Retinal pigment epithelial cell (primary cell): ENCODE measurements at regions not wholly inside any gene's neighbourhood (a gene's known extent, or its start where the extent isn't known, plus 50 kb on each side); places are given as distances from the start of the nearest gene placed in this dataset.

ENCODE experiments used
- DNase-seq: peaks from one replicate; pipeline ENCODE4 v3.0.0-alpha.2; 2010; ENCODE audit warnings: low read depth
- H3K4me3 ChIP-seq: 2 replicates; pipeline ENCODE4 v1.5.1; 2011; ENCODE audit warnings: mild to moderate bottlenecking, low read length, control low read depth, moderate library complexity
- TF ChIP-seq, protein P1 (sequence below): conservative IDR thresholded peaks from 2 replicates; pipeline ENCODE4 v1.5.1; 2011; ENCODE audit warnings: low read depth, low read length, control low read depth, inconsistent platforms

DNA sequence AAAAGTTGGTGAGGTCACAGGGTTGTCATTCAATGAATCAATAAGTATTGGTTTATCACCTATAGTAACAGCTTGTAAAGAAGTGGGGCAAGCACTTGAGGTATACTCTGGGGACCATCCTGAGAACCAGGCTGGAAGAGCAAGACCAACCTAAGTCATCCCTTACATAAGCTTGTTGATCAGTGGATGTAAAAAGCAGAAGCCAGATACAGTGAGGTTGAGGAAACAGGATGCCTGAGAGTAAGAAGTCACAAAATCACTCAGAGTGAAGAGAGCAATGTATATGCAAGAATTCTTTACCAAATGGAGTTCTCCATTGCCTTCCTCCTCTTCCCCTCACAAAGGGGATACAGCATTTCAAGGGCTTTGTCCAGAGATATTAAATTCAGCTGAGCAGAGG is 76.3 kb upstream of the PACRGL start:
- TF ChIP-seq, protein P1, sequence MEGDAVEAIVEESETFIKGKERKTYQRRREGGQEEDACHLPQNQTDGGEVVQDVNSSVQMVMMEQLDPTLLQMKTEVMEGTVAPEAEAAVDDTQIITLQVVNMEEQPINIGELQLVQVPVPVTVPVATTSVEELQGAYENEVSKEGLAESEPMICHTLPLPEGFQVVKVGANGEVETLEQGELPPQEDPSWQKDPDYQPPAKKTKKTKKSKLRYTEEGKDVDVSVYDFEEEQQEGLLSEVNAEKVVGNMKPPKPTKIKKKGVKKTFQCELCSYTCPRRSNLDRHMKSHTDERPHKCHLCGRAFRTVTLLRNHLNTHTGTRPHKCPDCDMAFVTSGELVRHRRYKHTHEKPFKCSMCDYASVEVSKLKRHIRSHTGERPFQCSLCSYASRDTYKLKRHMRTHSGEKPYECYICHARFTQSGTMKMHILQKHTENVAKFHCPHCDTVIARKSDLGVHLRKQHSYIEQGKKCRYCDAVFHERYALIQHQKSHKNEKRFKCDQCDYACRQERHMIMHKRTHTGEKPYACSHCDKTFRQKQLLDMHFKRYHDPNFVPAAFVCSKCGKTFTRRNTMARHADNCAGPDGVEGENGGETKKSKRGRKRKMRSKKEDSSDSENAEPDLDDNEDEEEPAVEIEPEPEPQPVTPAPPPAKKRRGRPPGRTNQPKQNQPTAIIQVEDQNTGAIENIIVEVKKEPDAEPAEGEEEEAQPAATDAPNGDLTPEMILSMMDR: no peak
- no peak for DNase-seq
- no peak overlapping the region for H3K4me3 ChIP-seq

- TF ChIP-seq, protein P1: no peak
- no peak overlapping the region for H3K4me3 ChIP-seq
- DNase-seq: no peak
Measured at GRCh38 chr4:20624793-20625374, 75.4 kb upstream of the PACRGL start.

DNA sequence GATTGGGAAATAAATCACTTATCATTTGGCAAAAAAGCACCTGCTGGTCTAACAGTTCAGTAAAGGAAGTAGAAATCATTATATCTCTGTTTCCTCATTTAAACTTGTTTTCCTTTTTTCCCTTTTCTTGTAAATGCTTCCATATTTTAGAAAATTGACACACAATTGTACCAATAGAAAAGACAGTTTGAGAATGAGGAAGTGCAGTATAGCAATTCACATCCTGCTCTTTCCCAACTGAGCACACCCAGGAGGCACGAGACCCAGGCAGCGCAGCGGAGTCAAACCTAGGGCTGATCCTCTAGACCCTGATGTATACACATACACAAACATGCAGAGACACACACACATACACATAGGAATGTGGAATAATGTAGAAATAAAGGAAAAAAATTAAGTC is 74.8 kb upstream of the PACRGL start:
- H3K4me3 ChIP-seq: no peak overlapping the region
- no peak for DNase-seq
- TF ChIP-seq, protein P1: no peak

DNA sequence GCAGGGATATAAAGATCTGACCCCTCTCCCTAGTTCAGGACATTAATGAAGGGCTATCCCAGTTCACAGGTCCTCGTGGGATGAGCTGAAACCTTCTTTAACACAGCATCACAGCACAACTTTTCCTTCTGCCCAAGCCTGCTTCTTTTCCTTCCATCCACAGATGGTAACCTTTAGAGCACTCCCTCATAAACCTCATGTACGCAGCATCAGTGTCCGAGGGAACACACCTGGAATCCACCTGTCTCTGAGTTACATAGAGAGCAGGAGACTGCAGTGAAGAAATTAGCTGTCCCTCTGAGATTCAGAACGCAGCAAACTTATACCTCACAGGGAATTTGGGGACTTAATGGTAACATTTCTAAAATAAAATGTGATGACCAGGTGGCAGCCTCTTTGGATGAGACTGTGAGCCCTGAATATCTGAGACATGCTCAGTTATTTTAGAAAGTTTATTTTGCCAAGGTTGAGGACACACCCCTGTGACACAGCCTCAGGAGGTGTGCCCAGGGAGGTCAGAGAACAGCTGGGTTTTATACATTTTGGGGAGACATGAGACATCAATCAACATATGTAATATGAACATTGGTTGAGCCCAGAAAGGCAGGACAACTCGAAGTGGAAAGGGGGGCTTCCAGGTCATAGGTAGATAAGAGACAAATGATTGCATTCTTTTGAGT is 73.8 kb upstream of the PACRGL start:
- no peak overlapping the region for H3K4me3 ChIP-seq
- TF ChIP-seq, protein P1: no peak
- no peak for DNase-seq

GRCh38 chr4:20627866-20628265 is 72.4 kb upstream of the PACRGL start:
- no peak overlapping the region for H3K4me3 ChIP-seq
- TF ChIP-seq, protein P1: no peak
- DNase-seq: no peak

DNA sequence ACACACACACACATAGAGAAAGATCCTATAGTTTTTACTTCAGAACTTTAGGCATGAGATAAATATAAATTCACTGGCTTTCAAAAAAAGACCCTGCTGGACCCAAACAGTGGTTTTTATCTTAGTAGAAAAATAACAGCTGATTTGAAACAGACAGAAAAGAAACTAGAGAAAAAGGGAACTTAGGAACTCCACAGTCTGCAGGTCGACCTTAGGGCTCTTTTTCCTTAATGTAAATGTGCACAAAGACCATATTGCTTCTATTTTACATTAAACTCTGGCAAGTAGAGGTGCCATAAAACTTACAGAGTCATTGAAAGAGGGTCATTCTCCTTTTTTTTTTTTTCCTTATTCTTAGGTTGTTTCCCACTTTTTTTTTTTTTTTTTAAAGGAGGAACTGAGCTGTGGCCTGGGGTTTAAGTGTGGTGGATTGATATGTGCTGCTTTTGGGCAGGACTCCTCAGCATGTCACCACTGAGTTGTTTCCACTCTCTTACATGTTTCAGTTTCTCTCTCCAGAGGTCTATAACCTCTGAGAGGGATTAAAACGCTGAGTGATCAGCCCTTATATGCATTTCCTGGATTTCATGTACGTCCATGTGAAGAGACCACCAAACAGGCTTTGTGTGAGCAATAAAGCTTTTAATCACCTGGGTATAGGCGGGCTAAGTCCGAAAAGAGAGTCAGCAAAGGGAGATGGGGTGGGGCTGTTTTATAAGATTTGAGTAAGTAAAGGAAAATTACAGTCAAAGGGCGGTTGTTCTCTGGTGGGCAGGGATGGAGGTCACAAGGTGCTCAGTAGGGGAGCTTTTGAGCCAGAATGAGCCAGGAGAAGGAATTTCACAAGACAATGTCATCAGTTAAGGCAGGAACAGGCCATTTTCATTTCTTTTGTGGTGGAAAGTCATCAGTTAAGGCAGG is 70.8 kb upstream of the PACRGL start:
- TF ChIP-seq, protein P1: no peak
- H3K4me3 ChIP-seq: no peak overlapping the region
- DNase-seq: no peak
